Neural cell (in vitro differentiated cells): ENCODE measurements at regions not wholly inside any gene's neighbourhood (a gene's known extent, or its start where the extent isn't known, plus 50 kb on each side); places are given as distances from the start of the nearest gene placed in this dataset.
A peak's percentile ranks its signal among the peaks of the same experiment; 100 is the strongest.

Experiments
- H2AFZ ChIP-seq: fragments of 200-600, 300-800 bp; sonication (generic), shearing (Covaris generic); 2 replicates; pipeline ENCODE4 v1.6.0; 2014; ENCODE audit warnings: low read depth, mild to moderate bottlenecking, antibody characterized with exemption, low read length, moderate library complexity
- H3F3A ChIP-seq: fragments of 200-600 bp; shearing (Covaris generic); 2 replicates; pipeline ENCODE4 v1.6.1; 2016; ENCODE audit warnings: mild to moderate bottlenecking, moderate library complexity, mixed read lengths, antibody characterized with exemption, low read length; ENCODE audit not compliant: insufficient read depth, poor library complexity, severe bottlenecking
- H3K27ac ChIP-seq: fragments of 200-600, 300-800 bp; sonication (generic), shearing (Covaris generic); 2 replicates; pipeline ENCODE4 v1.5.1; 2014; ENCODE audit warnings: mild to moderate bottlenecking, low read length, moderate library complexity
- H3K27me3 ChIP-seq: fragments of 300-800, 200-600 bp; sonication (generic), shearing (Covaris generic); 2 replicates; pipeline ENCODE4 v1.6.0; 2014; ENCODE audit warnings: mild to moderate bottlenecking, low read depth, low read length, moderate library complexity; ENCODE audit not compliant: insufficient read depth
- H3K36me3 ChIP-seq: fragments of 300-800, 200-600 bp; sonication (generic), shearing (Covaris generic); 2 replicates; pipeline ENCODE4 v1.5.1; 2014; ENCODE audit warnings: mild to moderate bottlenecking, antibody characterized with exemption, low read length, moderate library complexity; ENCODE audit not compliant: insufficient read depth
- H3K4me2 ChIP-seq: fragments of 300-800, 200-600 bp; sonication (generic), shearing (Covaris generic); 2 replicates; pipeline ENCODE4 v1.6.0; 2014; ENCODE audit warnings: mild to moderate bottlenecking, low read length
- H3K4me3 ChIP-seq: fragments of 300-800, 200-600 bp; sonication (generic), shearing (Covaris generic); 2 replicates; pipeline ENCODE4 v1.5.1; 2014; ENCODE audit warnings: mild to moderate bottlenecking, low read length, moderate library complexity
- H3K79me2 ChIP-seq: fragments of 200-600 bp; shearing (Covaris generic); replicated peaks from 2 replicates; pipeline ENCODE4 v1.6.0; 2014; ENCODE audit warnings: mild to moderate bottlenecking, low read length, moderate library complexity; ENCODE audit not compliant: insufficient read depth
- H3K9ac ChIP-seq: fragments of 300-800, 200-600 bp; sonication (generic), shearing (Covaris generic); 2 replicates; pipeline ENCODE4 v1.6.1; 2016; ENCODE audit warnings: mild to moderate bottlenecking, low read length, mixed read lengths
- H3K9me2 ChIP-seq: fragments of 200-600 bp; shearing (Covaris generic); 2 replicates; pipeline ENCODE4 v1.6.1; 2016; ENCODE audit warnings: mild to moderate bottlenecking, low read length, mixed read lengths; ENCODE audit not compliant: insufficient read depth
- H3K9me3 ChIP-seq: fragments of 200-600, 300-800 bp; sonication (generic), shearing (Covaris generic); 2 replicates; pipeline ENCODE4 v1.6.1; 2016; ENCODE audit warnings: mild to moderate bottlenecking, mixed run types, low read length, moderate library complexity, mixed read lengths
- H4K20me1 ChIP-seq: fragments of 200-600 bp; shearing (Covaris generic); 2 replicates; pipeline ENCODE4 v1.6.1; 2016; ENCODE audit warnings: mild to moderate bottlenecking, mixed run types; ENCODE audit not compliant: insufficient read depth
- EP300 ChIP-seq: fragments of 450-650 bp; conservative IDR thresholded peaks from 2 replicates; pipeline ENCODE4 v1.6.1; 2014; ENCODE audit warnings: antibody characterized with exemption, mild to moderate bottlenecking, moderate library complexity; ENCODE audit not compliant: poor library complexity, severe bottlenecking
- EZH2 ChIP-seq: fragments of 200-600, 300-800 bp; shearing (Covaris generic), sonication (generic); IDR thresholded peaks from 2 replicates; pipeline ENCODE4 v1.6.1; 2014; ENCODE audit warnings: antibody characterized with exemption, low read length, borderline replicate concordance, mild to moderate bottlenecking; ENCODE audit not compliant: insufficient read depth, poor library complexity, severe bottlenecking
- MXI1 ChIP-seq: fragments of 450-650 bp; conservative IDR thresholded peaks from 2 replicates; pipeline ENCODE4 v1.6.1; 2014; ENCODE audit warnings: antibody characterized with exemption, mild to moderate bottlenecking; ENCODE audit not compliant: poor library complexity, severe bottlenecking
- POLR2AphosphoS5 ChIP-seq: IDR thresholded peaks from 2 replicates; pipeline ENCODE4 v1.6.1; 2012
- RAD21 ChIP-seq: fragments of 450-650 bp; conservative IDR thresholded peaks from 2 replicates; pipeline ENCODE4 v1.6.1; 2014; ENCODE audit warnings: antibody characterized with exemption, mild to moderate bottlenecking, moderate library complexity
- SMC3 ChIP-seq: fragments of 450-650 bp; conservative IDR thresholded peaks from 2 replicates; pipeline ENCODE4 v1.6.1; 2014; ENCODE audit warnings: antibody characterized with exemption, mild to moderate bottlenecking, moderate library complexity; ENCODE audit not compliant: poor library complexity
- TAF1 ChIP-seq: IDR thresholded peaks from 2 replicates; pipeline ENCODE4 v1.6.1; 2012; ENCODE audit warnings: low read depth
- TF ChIP-seq, protein P1 (sequence below): fragments of 450-650 bp; IDR thresholded peaks from 2 replicates; pipeline ENCODE4 v1.5.1; 2014; ENCODE audit warnings: antibody characterized with exemption, mild to moderate bottlenecking, moderate library complexity; ENCODE audit not compliant: poor library complexity, severe bottlenecking
- TF ChIP-seq, protein P2 (sequence below): IDR thresholded peaks from 2 replicates; pipeline ENCODE4 v1.6.1; 2012; ENCODE audit warnings: borderline replicate concordance

DNA sequence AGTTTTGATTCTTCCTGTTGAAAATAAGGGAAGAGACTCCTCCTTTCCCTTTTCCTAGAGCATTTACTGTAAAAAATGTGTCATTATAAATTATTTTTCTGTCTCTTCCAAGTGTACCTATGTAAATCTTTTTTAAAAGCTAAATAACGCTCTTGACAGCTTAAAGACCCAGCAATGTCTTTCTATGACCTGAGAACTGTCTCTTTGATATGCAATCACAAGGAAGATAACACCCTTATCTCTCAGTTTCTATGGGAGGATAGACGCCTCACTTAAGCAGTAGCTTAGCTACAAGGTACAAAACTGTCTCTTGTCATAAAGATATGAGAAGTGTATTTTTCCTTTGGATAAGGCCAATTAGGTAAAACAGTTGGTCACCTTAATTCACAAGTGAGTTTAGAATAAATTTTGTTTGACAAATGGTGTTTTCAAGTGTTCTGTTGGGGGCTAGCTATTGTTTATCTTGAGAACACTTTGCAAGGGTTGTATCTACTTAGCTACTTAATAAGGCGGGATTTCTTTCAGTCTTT is 980.6 kb upstream of the EYS start:
- H3K36me3 ChIP-seq: no peaks in the 10 kb centered on the region
- H3K79me2 ChIP-seq: no peaks in the 10 kb centered on the region
- H3K9me3 ChIP-seq: no peaks in the 10 kb centered on the region
- H3K4me2 ChIP-seq: peak overlapping the region; percentile 43
- H3K9me2 ChIP-seq: no peaks in the 10 kb centered on the region
- H2AFZ ChIP-seq: no peak overlapping the region
- peak overlapping the region; percentile 8 for H3K9ac ChIP-seq
- no peaks in the 10 kb centered on the region for H4K20me1 ChIP-seq
- TF ChIP-seq MXI1: no peak
- TF ChIP-seq, protein P1, sequence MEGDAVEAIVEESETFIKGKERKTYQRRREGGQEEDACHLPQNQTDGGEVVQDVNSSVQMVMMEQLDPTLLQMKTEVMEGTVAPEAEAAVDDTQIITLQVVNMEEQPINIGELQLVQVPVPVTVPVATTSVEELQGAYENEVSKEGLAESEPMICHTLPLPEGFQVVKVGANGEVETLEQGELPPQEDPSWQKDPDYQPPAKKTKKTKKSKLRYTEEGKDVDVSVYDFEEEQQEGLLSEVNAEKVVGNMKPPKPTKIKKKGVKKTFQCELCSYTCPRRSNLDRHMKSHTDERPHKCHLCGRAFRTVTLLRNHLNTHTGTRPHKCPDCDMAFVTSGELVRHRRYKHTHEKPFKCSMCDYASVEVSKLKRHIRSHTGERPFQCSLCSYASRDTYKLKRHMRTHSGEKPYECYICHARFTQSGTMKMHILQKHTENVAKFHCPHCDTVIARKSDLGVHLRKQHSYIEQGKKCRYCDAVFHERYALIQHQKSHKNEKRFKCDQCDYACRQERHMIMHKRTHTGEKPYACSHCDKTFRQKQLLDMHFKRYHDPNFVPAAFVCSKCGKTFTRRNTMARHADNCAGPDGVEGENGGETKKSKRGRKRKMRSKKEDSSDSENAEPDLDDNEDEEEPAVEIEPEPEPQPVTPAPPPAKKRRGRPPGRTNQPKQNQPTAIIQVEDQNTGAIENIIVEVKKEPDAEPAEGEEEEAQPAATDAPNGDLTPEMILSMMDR: no peak
- no peak for TF ChIP-seq EZH2
- TF ChIP-seq EP300: peak; percentile 98
- TF ChIP-seq, protein P2, sequence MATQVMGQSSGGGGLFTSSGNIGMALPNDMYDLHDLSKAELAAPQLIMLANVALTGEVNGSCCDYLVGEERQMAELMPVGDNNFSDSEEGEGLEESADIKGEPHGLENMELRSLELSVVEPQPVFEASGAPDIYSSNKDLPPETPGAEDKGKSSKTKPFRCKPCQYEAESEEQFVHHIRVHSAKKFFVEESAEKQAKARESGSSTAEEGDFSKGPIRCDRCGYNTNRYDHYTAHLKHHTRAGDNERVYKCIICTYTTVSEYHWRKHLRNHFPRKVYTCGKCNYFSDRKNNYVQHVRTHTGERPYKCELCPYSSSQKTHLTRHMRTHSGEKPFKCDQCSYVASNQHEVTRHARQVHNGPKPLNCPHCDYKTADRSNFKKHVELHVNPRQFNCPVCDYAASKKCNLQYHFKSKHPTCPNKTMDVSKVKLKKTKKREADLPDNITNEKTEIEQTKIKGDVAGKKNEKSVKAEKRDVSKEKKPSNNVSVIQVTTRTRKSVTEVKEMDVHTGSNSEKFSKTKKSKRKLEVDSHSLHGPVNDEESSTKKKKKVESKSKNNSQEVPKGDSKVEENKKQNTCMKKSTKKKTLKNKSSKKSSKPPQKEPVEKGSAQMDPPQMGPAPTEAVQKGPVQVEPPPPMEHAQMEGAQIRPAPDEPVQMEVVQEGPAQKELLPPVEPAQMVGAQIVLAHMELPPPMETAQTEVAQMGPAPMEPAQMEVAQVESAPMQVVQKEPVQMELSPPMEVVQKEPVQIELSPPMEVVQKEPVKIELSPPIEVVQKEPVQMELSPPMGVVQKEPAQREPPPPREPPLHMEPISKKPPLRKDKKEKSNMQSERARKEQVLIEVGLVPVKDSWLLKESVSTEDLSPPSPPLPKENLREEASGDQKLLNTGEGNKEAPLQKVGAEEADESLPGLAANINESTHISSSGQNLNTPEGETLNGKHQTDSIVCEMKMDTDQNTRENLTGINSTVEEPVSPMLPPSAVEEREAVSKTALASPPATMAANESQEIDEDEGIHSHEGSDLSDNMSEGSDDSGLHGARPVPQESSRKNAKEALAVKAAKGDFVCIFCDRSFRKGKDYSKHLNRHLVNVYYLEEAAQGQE: peak; percentile 80
- peak; percentile 78 for TF ChIP-seq POLR2AphosphoS5
- peak; percentile 25 for TF ChIP-seq RAD21
- TF ChIP-seq SMC3: no peak
- TF ChIP-seq TAF1: no peak
- peak overlapping the region; percentile 83 for H3K27ac ChIP-seq
- peak overlapping the region; percentile 32 for H3K4me3 ChIP-seq
- H3F3A ChIP-seq: peaks cover 9% of the 10 kb centered on the region
- no peaks in the 10 kb centered on the region for H3K27me3 ChIP-seq

DNA sequence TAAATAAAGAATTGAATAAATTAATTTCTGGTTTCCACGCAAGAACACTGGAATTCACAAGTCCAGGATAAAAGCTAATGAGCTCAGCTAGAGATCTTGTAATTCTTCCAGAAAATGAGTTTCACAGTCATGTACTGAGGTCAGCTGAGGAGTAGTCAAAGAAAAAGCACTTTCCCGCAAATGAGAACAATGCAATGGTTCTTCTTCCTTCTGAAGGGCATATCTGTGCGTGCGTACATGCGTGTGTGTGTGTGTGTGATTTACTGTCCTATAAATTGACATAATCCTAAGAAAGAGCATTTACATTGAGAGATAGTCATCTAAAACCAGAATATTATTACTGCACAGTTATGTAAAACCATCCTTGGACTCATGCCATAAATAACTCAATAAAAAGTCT is 968.9 kb upstream of the EYS start:
- Histone ChIP-seq H3K27me3 (no peaks in the 10 kb centered on the region), H2AFZ (no peak overlapping the region), H3K9me2 (no peaks in the 10 kb centered on the region), H3K79me2 (no peaks in the 10 kb centered on the region), H3K27ac (no peak overlapping the region), H3K4me2 (no peak overlapping the region), H3K36me3 (no peaks in the 10 kb centered on the region), H4K20me1 (no peaks in the 10 kb centered on the region), H3K9ac (no peak overlapping the region), H3K9me3 (no peaks in the 10 kb centered on the region), H3F3A (no peaks in the 10 kb centered on the region), H3K4me3 (no peak overlapping the region)
- TF ChIP-seq EZH2 (no peak), EP300 (no peak), RAD21 (no peak)
- TF ChIP-seq, protein P1: no peak
- TF ChIP-seq, protein P2: no peak
